ENCODE measurements at regions not wholly inside any gene's neighbourhood (a gene's known extent, or its start where the extent isn't known, plus 50 kb on each side); places are given as distances from the start of the nearest gene placed in this dataset.

GRCh38 chr15:69530991-69531664 is 78.5 kb downstream of the RPLP1 start:
- no peak for DNase-seq

DNA sequence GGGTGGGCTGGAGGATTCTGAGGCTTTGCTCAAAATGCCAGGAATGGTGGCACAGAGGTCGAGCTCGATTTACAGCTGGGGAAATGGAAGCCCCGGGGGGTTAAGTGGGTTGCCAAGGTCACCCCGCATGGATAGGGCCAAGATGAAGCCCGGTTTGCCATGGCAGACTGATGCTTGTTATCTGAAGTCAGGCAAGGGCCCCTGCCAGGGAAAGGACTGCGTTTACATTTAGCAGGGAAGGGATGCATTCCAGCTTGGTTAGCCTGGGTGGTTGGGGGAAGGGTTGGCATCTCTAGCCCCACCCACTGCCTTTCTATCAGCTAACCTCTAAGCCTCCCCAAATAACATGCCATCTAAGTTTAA is 79.0 kb downstream of the RPLP1 start:
- no peak for DNase-seq

DNA sequence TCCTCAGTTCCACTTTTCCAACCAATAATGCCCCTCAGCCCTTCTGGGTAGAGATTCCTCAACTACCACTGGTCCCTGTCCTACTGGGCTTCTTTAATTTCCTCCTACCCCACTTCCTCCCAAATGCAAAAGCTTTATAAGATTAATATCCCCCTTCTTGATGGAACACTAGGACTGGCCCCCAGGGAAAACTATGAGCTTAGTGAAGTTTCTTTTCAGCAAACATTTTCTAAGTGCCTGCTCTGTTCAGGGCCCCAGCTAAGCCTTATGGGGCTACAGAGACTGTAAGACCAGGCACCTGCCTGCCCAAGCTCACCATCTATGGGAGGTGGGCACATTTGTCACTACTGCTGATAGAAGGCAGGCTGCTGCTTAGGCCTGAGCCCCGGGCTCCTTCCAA is 79.4 kb downstream of the RPLP1 start:
- DNase-seq: no peak

- no peak for DNase-seq
These were observed 80.2 kb downstream of the RPLP1 start for GRCh38 chr15:69532856-69533255.

DNA sequence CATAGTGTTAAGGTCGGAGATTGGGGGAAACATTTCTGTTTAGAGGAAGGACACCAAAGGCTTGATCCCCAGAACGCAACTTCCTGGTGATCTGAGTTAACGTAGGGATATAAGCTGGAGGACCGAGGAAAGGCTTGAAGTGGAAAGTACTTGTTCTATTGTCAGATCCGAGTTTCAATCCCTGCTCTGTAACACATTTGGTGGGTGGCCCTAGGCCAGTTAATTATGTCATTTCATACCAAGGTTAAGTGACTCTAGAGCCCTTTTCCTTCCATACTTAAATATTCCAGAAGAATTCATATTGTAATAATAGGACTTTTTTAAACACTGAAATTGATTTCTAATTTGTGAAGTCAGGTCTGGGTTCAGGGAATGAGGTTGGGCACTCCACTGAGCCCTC is 80.9 kb downstream of the RPLP1 start:
- no peak for DNase-seq

- DNase-seq: no peak
These were observed 82.6 kb downstream of the RPLP1 start for GRCh38 chr15:69535101-69535638.

GRCh38 chr15:69535998-69536397 is 83.4 kb downstream of the RPLP1 start:
- DNase-seq: no peak

GRCh38 chr15:69536726-69537512 is 84.3 kb downstream of the RPLP1 start:
- DNase-seq: no peak

DNA sequence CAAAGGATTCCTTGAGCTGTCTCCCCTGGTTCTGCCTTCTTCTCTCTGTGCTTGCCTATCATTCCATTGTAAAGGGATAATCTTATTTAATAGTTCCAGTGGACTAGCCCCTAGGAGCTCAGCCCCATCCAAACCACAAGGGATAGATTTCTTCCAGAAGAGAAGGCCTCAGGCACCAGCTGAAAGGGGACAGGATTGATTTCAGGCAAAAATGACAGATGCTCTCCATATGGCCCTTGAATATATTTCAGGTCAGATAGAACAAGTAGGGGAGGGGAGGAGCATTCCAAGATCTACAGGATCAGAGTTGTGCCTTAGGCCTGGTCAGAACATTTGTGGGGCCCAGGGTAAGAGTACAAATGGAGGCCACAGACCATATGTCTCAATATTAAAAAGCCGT is 85.3 kb downstream of the RPLP1 start:
- no peak for DNase-seq

- DNase-seq: no peak
These were observed 85.8 kb downstream of the RPLP1 start for GRCh38 chr15:69538379-69538778.

DNA sequence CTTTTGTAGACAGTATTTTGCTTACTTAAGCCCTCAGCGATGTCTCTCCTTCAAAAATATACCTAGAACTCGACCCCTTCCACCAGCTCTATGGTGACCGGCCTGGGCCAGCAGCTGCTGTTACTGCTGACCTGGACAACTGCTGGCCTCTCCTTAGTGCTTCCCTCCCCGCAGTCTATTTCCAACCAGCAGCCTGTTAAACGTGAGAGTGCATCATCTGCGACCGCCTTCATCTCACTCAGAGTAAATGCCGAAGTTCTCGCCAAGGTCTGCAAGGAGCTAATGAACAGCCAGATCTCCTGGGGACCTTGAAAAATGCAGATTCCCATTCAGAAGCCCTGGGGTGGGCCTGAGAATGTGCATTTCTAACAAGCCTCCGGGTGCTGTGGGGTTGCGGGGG is 86.7 kb downstream of the RPLP1 start:
- DNase-seq: no peak

DNA sequence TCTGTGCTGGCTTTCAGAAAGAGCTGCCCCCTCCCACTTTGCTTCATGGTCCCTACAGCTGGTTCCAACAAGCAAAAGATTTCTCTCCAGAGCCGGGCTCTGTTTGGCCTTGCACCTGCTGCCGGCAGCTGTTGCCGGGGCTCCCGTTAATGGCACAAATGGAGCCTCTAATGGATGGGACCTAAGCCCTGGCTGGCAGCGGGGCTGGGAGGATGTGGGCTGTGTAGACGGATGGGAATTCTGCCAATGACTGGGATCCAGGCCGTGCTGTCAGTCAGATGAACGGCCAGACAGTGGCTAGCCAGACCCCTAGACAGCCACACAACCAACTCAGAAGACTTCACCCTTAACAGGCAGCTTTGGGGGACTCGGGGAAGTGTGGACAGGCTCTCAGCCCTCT is 88.0 kb downstream of the RPLP1 start:
- DNase-seq: no peak

GRCh38 chr15:69542028-69542427 is 89.4 kb downstream of the RPLP1 start:
- no peak for DNase-seq

DNA sequence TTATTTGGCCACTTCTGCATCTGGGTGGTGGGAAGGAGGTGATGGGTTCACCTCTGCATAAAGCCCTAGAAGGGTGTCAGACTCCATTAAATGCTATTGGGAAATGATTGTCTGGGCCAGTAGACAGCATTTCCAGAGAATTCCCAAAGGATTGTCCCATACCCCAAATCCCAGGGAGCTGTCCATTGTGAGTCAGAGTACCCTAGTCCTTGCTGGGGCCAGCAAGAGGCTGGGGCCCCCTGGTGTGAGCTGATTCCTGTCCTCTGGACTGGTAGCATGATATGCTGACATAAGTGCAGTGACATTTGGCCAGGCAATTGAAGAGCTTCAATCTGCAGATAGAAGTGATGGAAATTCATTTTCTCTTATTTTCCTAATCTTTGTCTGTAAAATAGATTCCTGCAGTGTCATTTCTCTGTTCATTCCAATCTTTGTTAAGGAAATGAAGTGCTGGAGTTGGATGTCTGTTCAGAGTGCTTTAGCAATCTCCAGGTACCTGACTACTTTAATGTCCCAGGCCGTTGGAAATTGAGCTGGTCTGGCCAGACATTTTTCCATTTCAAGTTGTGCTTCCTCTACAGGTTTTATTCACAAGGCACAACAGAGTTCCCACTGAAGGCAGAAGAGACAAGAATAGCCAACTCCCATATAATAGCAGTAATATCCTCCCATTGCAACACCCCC is 91.2 kb downstream of the RPLP1 start:
- DNase-seq: no peak

DNA sequence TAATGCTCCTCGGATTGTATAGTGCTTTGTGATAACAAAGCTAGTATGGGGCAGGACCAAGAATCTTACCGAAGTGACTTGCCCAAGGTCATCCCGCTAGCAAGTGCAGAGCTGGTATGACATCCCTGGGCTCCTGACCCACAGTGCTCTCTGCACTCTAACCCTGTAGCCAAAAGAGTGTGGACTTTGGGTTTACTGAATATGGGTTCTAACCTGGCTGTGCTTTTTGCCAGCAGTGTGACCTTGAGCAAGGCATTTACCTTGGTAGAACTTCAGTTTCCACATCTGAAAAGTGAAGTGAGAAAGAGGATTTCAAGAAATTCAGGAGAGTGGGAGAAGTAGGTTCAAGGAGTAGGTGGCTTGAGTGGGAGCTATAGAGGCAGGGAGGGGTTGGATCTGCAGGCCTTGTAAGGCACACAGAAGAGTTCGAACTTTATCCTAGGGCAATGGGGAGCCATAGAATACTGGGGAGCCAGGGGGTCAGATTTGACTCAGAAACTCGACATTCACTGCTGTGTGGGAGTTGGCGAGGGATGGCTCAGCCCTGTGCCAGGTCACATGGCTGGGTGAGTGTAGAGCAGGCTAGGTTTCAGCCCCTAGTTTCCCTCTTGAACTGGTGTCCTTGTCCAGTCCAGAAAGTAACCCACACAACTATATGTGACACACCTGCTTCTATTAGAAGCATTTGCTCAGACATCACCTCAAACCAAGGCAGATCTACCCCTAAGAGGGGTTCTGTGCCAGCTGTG is 91.9 kb downstream of the RPLP1 start:
- DNase-seq: no peak

GRCh38 chr15:69546182-69546581 is 93.6 kb downstream of the RPLP1 start:
- no peak for DNase-seq

DNA sequence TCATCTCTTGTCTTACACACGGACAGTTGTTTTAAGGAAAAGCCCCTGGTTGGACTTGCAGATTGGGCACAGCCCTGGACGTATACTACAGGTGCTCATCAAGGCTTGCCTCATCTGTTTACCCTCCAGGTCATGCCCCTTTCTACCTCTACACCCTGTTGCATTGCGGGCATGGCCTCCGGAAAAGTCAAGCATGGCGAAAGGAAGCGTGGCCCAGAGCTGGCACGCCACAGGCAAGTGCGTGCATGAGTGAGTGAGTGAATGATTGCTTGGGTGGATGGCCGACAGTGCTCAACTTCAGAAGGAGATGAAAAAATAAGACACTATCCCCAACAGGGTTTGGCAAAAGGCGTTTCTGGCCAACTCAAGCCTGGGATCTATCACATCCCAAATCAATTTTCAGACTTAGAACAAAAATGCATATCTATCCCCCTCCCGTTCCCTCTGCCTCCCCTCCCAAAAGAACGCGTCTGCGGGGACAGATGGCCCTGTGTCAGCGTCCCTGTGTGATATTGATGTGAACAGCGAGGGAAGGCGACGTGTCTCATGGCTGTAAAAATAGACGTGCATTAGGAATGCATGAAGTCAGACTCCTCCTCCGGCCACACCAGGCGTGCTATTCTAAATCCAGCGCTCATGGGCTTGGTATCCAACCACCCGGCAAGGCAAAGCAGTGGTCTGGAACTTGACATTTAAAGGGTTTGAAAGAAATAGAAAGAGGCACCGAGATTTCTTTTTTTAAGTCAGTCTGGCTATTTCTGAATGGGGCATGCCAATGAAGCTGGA is 96.0 kb downstream of the RPLP1 start:
- DNase-seq: no peak

DNA sequence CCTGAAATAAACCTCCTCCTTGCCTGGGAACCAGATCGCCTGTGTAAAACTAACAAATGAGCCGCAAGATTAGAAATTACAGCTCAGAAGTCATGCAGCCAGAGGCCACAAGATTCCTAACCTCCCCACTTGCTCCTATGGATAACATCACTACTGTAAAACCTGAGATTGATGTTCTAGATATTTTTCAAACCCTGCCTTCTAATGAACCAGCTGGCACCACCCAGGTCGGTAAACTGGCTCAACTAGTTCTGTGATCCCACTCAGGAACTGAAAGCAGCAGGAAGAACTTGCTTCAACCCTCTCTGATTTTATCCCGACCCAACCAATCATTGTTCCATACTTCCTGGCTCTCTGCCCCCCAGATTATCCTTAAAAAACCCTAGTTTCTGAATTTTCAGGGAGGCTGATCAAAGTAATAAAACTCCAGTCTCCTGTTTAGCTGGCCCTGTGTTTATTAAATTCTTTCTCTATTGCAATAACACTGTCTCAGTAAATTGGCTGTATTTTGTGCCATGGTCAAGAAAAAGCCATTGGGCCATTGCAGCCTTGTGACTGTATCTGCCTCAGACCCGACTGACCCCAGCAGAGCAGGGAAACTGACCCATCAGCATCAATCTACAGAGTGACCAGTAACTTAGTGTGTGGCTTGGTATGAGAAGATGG is 98.9 kb downstream of the RPLP1 start:
- DNase-seq: no peak

- DNase-seq: no peak
These were observed 99.6 kb downstream of the RPLP1 start for GRCh38 chr15:69552057-69552815.

DNA sequence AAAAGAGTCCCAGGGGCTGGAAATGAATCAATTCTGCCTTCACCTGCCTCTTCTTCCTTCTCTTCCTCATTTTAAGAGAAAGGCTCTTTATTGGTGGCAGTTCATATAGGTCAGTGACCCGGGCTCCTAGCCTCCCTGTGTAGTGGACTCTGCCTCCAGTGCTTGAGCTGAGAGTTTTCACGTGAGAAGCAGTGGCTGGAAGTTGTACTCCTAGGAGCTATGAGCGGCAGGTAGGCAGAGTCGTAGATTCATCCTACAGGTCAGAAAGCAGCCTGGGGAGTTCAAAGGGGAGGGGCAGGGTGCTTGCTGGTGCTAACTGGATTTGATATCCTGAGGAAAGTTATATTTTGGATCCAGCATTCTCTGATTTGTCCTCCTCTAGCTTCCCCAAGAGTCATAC is 101.1 kb downstream of the RPLP1 start:
- no peak for DNase-seq
